SK-N-SH (cell line): ENCODE measurements at regions not wholly inside any gene's neighbourhood (a gene's known extent, or its start where the extent isn't known, plus 50 kb on each side); places are given as distances from the start of the nearest gene placed in this dataset.
A peak's percentile ranks its signal among the peaks of the same experiment; 100 is the strongest.

ENCODE experiments used
- CTCF ChIA-PET: fragments of 300-600, 350-600 bp; formaldehyde crosslinking; extraction: SDS; loops from one replicate; lab custom pipeline; 2021; lab: Yijun Ruan, JAX
- POLR2A ChIA-PET: fragments of 350-600 bp; sonication (Branson Sonifier 250); formaldehyde crosslinking; extraction: SDS; loops from one replicate; lab custom pipeline; 2020; ENCODE audit warnings: antibody characterized with exemption, inconsistent platforms; lab: Yijun Ruan, JAX
- DNase-seq: peaks from one replicate; pipeline ENCODE4 v3.0.0; 2012
- H2AFZ ChIP-seq: fragments of 200-600 bp; sonication (generic); 2 replicates; pipeline ENCODE4 v1.8.1; 2016; ENCODE audit warnings: antibody characterized with exemption, mild to moderate bottlenecking, low read depth
- H3F3A ChIP-seq: fragments of 200-600 bp; sonication (generic); replicated peaks from 2 replicates; pipeline ENCODE3; 2016; ENCODE audit warnings: antibody characterized with exemption, mild to moderate bottlenecking; ENCODE audit not compliant: insufficient read depth
- H3K27ac ChIP-seq, 2 experiments: fragments of 200-500 bp in 1 of 2; fragments of 200-600 bp in 1 of 2; sonication (Bioruptor generic) in 1 of 2; sonication (generic), shearing (Covaris generic) in 1 of 2; 2 replicates each; pipeline versions ENCODE4 v1.5.1 to v1.6.1; 2014 to 2016; ENCODE audit warnings: low read depth in 2 of 2, inconsistent platforms in 1 of 2, low read length in 1 of 2, mild to moderate bottlenecking in 1 of 2, mixed read lengths in 1 of 2
- H3K27me3 ChIP-seq: fragments of 200-600 bp; sonication (generic), shearing (Covaris generic); 2 replicates; pipeline ENCODE4 v1.6.1; 2016; ENCODE audit warnings: mixed run types; ENCODE audit not compliant: insufficient read depth
- H3K36me3 ChIP-seq, 2 experiments: fragments of 200-500 bp in 1 of 2; fragments of 200-600 bp in 1 of 2; sonication (Bioruptor generic) in 1 of 2; sonication (generic) in 1 of 2; replicated peaks in 1 of 2; 2 replicates each; pipeline versions ENCODE3 to v1.5.1; 2014 to 2016; ENCODE audit warnings: low read length in 1 of 2, mild to moderate bottlenecking in 1 of 2; ENCODE audit not compliant: insufficient read depth in 2 of 2, control insufficient read depth in 1 of 2
- H3K4me1 ChIP-seq, 2 experiments: fragments of 200-500 bp in 1 of 2; fragments of 200-600 bp in 1 of 2; sonication (Bioruptor generic) in 1 of 2; sonication (generic), shearing (Covaris generic) in 1 of 2; 2 replicates each; pipeline versions ENCODE4 v1.5.1 to v1.6.1; 2014 to 2016; ENCODE audit warnings: low read depth in 1 of 2, low read length in 1 of 2, mixed run types in 1 of 2; ENCODE audit not compliant: insufficient read depth in 2 of 2, control insufficient read depth in 1 of 2
- H3K4me2 ChIP-seq: fragments of 200-600 bp; sonication (generic), shearing (Covaris generic); 2 replicates; pipeline ENCODE4 v1.6.1; 2017; ENCODE audit warnings: mixed run types
- H3K4me3 ChIP-seq, 2 experiments: fragments of 200-500 bp in 1 of 2; fragments of 200-600 bp in 1 of 2; sonication (Bioruptor generic) in 1 of 2; sonication (generic), shearing (Covaris generic) in 1 of 2; 2 replicates each; pipeline versions ENCODE4 v1.5.1 to v1.8.1; 2014 to 2016; ENCODE audit warnings: low read depth in 2 of 2, inconsistent platforms in 1 of 2, low read length in 1 of 2, mild to moderate bottlenecking in 1 of 2, mixed read lengths in 1 of 2, moderate library complexity in 1 of 2
- H3K79me2 ChIP-seq: fragments of 200-600 bp; sonication (generic); 2 replicates; pipeline ENCODE4 v1.8.1; 2017; ENCODE audit warnings: mild to moderate bottlenecking; ENCODE audit not compliant: insufficient read depth
- H3K9ac ChIP-seq: fragments of 200-600 bp; sonication (generic); 2 replicates; pipeline ENCODE4 v1.6.1; 2017; ENCODE audit warnings: mixed run types
- H3K9me2 ChIP-seq: fragments of 200-600 bp; sonication (generic); 2 replicates; pipeline ENCODE4 v1.6.1; 2017; ENCODE audit warnings: mixed run types
- H3K9me3 ChIP-seq: fragments of 200-600 bp; sonication (generic); 2 replicates; pipeline ENCODE4 v1.6.1; 2017; ENCODE audit warnings: mixed run types, mild to moderate bottlenecking, moderate library complexity
- H4K20me1 ChIP-seq: fragments of 200-600 bp; sonication (generic); 2 replicates; pipeline ENCODE4 v1.6.1; 2017; ENCODE audit warnings: mild to moderate bottlenecking, mixed run types; ENCODE audit not compliant: insufficient read depth
- ELF1 ChIP-seq: IDR thresholded peaks from 2 replicates; pipeline ENCODE4 v1.4.0; 2012
- FOSL2 ChIP-seq: IDR thresholded peaks from 2 replicates; pipeline ENCODE4 v1.4.0; 2012; ENCODE audit warnings: low read depth, mild to moderate bottlenecking, moderate library complexity, borderline replicate concordance
- FOXJ3 ChIP-seq: sonication (generic); formaldehyde crosslinking; IDR thresholded peaks from 2 replicates; pipeline ENCODE4 v1.5.1; 2020; ENCODE audit warnings: mild to moderate bottlenecking, missing genetic modification reagents
- GATA2 ChIP-seq: sonication (generic); formaldehyde crosslinking; IDR thresholded peaks from 2 replicates; pipeline ENCODE4 v1.5.0; 2020; ENCODE audit warnings: mild to moderate bottlenecking, missing genetic modification reagents
- IRF3 ChIP-seq: fragments of 150-350 bp; IDR thresholded peaks from 2 replicates; pipeline ENCODE4 v1.6.1; 2016; ENCODE audit warnings: mild to moderate bottlenecking, low read depth, low read length
- JUND ChIP-seq: IDR thresholded peaks from 2 replicates; pipeline ENCODE4 v1.4.0; 2012
- MAX ChIP-seq: IDR thresholded peaks from 2 replicates; pipeline ENCODE4 v1.4.0; 2012; ENCODE audit warnings: low read depth
- MEF2A ChIP-seq: IDR thresholded peaks from 2 replicates; pipeline ENCODE4 v1.4.0; 2012; ENCODE audit warnings: low read depth, borderline replicate concordance
- PBX3 ChIP-seq: IDR thresholded peaks from 2 replicates; pipeline ENCODE4; 2012
- RAD21 ChIP-seq: IDR thresholded peaks from 2 replicates; pipeline ENCODE4 v1.6.1; 2012; ENCODE audit warnings: mild to moderate bottlenecking, low read length
- RCOR1 ChIP-seq: fragments of 150-350 bp; IDR thresholded peaks from 2 replicates; pipeline ENCODE4 v1.6.1; 2017; ENCODE audit warnings: antibody characterized with exemption, low read length
- REST ChIP-seq: IDR thresholded peaks from 2 replicates; pipeline ENCODE4 v1.6.1; 2012; ENCODE audit warnings: mild to moderate bottlenecking, low read depth, low read length, moderate library complexity
- RXRA ChIP-seq: IDR thresholded peaks from 2 replicates; pipeline ENCODE4 v1.4.0; 2012; ENCODE audit warnings: low read depth, mild to moderate bottlenecking, borderline replicate concordance
- SMC3 ChIP-seq: IDR thresholded peaks from 2 replicates; pipeline ENCODE4 v1.6.1; 2012; ENCODE audit warnings: low read depth, low read length, improper control_type of control experiment
- USF1 ChIP-seq: IDR thresholded peaks from 2 replicates; pipeline ENCODE4 v1.4.0; 2012; ENCODE audit warnings: low read depth, borderline replicate concordance
- USF2 ChIP-seq: fragments of 150-350 bp; IDR thresholded peaks from 2 replicates; pipeline ENCODE4 v1.6.1; 2017; ENCODE audit warnings: antibody characterized with exemption, low read length, low read depth, borderline replicate concordance
- WGBS: methylation state at CpG from one replicate; pipeline ENCODE4 v1.1.6; 2017; ENCODE audit warnings: low lambda C conversion rate; 5-methylcytosine and 5-hydroxymethylcytosine counted together

GRCh38 chr1:90391126-90391525 lies 326.0 kb downstream of the BARHL2 start:
- no peaks in the 10 kb centered on the region for H3K36me3 ChIP-seq
- no peak overlapping the region for H3K4me3 ChIP-seq
- peaks cover 27% of the 10 kb centered on the region for H3F3A ChIP-seq
- no peaks in the 10 kb centered on the region for H4K20me1 ChIP-seq
- H2AFZ ChIP-seq, result no peak overlapping the region
- TF ChIP-seq MEF2A, result no peak
- TF ChIP-seq JUND, result 0 out of 2 replicates have a peak, but pooled peaks have one; percentile 15
- TF ChIP-seq FOSL2, result peak; percentile 11; the same call in 1 of the 2 replicates
- POLR2A ChIA-PET, result no interaction called here
- H3K9me3 ChIP-seq, result no peaks in the 10 kb centered on the region
- no peaks in the 10 kb centered on the region for H3K9me2 ChIP-seq
- 23% methylated on average over 1 of the region's 1 CpG for WGBS
- no peak overlapping the region for H3K4me2 ChIP-seq
- H3K4me1 ChIP-seq, result peaks cover 0 to 27% of the 10 kb centered on the region in 2 experiments; a peak in 2 of 4 replicates
- no peak overlapping the region for H3K9ac ChIP-seq
- H3K27me3 ChIP-seq, result no peaks in the 10 kb centered on the region
- peak overlapping the region in 1 of 2 experiments; percentile 52; a peak in 2 of 4 replicates for H3K27ac ChIP-seq
- no peaks in the 10 kb centered on the region for H3K79me2 ChIP-seq
- no peak for DNase-seq
- CTCF ChIA-PET, result no interaction called here

GRCh38 chr1:90387805-90388204 lies 329.3 kb downstream of the BARHL2 start:
- Histone ChIP-seq H3K4me2 (peak overlapping the region; percentile 28), H2AFZ (peak overlapping the region; percentile 84), H3K9me3 (no peaks in the 10 kb centered on the region), H3K79me2 (no peaks in the 10 kb centered on the region), H3K4me3 (no peak overlapping the region), H4K20me1 (no peaks in the 10 kb centered on the region), H3K9me2 (no peaks in the 10 kb centered on the region), H3K36me3 (no peaks in the 10 kb centered on the region), H3F3A (peaks cover 21% of the 10 kb centered on the region), H3K9ac (peak overlapping the region; percentile 51), H3K4me1 (peaks cover 0 to 28% of the 10 kb centered on the region in 2 experiments; a peak in 2 of 4 replicates), H3K27me3 (no peaks in the 10 kb centered on the region), H3K27ac (peak overlapping the region in 1 of 2 experiments; percentile 89; a peak in 2 of 4 replicates)
- ChIA-PET POLR2A (no interaction called here), CTCF (interaction anchor here (1.7 kb wide), 1 partner anchor 16 kb away, joined by 3 read pairs; no protein-coding TSS in a partner anchor)
- 32% methylated on average over 6 of the region's 6 CpGs for WGBS
- no peak for DNase-seq
- no peak for TF ChIP-seq ELF1
- TF ChIP-seq PBX3, result no peak
- TF ChIP-seq RCOR1, result no peak
- TF ChIP-seq REST, result no peak
- no peak for TF ChIP-seq USF2
- no peak for TF ChIP-seq JUND
- no peak for TF ChIP-seq USF1
- TF ChIP-seq GATA2 (CRISPR knock-in tag), result no peak
- TF ChIP-seq RAD21, result no peak
- no peak for TF ChIP-seq IRF3
- TF ChIP-seq MAX, result no peak
- no peak for TF ChIP-seq MEF2A
- no peak for TF ChIP-seq RXRA
- no peak for TF ChIP-seq FOXJ3 (CRISPR knock-in tag)
- no peak for TF ChIP-seq SMC3
